ENCODE measurements at regions not wholly inside any gene's neighbourhood (a gene's known extent, or its start where the extent isn't known, plus 50 kb on each side); places are given as distances from the start of the nearest gene placed in this dataset.

GRCh38 chr1:40917995-40918711 is 56.0 kb upstream of the CITED4 start:
- TF ChIP-seq CTCF (IDR thresholded peaks at IDR 0.05): no peak
- no peak for TF ChIP-seq POLR2A (IDR thresholded peaks at IDR 0.05)
